GM19397 (cell line): ENCODE measurements at regions not wholly inside any gene's neighbourhood (a gene's known extent, or its start where the extent isn't known, plus 50 kb on each side); places are given as distances from the start of the nearest gene placed in this dataset.

ENCODE experiments used
- ATAC-seq: cut with Tn5 transposase; IDR thresholded peaks from one replicate; pipeline ENCODE4 v1.9.1; 2021; ENCODE audit warnings: mild to moderate bottlenecking, moderate library complexity; ENCODE audit not compliant: unreplicated experiment

- no peak for ATAC-seq
These were observed 673.0 kb downstream of the USP25 start for GRCh38 chr21:16402752-16403151.

- no peak for ATAC-seq
These were observed 675.0 kb downstream of the USP25 start for GRCh38 chr21:16404776-16405175.

DNA sequence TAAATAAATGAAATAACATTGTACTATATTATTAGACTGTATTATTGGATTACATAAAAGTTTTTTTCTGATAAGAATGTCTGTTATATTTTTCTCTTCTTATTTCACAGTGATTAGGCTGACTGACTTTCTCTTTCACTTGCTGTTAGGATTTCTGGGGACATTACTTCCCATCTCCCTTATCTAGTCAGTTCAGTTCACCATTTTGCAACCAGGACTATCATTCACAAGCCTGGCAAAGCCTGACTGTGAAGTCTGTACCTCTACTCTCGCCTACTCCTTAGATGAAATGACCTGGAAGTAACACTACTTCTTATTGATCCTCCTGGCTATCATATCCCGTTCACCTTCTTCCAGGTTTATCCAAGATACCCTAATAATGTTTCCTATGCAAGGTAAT, 676.6 kb downstream of the USP25 start:
- no peak for ATAC-seq

DNA sequence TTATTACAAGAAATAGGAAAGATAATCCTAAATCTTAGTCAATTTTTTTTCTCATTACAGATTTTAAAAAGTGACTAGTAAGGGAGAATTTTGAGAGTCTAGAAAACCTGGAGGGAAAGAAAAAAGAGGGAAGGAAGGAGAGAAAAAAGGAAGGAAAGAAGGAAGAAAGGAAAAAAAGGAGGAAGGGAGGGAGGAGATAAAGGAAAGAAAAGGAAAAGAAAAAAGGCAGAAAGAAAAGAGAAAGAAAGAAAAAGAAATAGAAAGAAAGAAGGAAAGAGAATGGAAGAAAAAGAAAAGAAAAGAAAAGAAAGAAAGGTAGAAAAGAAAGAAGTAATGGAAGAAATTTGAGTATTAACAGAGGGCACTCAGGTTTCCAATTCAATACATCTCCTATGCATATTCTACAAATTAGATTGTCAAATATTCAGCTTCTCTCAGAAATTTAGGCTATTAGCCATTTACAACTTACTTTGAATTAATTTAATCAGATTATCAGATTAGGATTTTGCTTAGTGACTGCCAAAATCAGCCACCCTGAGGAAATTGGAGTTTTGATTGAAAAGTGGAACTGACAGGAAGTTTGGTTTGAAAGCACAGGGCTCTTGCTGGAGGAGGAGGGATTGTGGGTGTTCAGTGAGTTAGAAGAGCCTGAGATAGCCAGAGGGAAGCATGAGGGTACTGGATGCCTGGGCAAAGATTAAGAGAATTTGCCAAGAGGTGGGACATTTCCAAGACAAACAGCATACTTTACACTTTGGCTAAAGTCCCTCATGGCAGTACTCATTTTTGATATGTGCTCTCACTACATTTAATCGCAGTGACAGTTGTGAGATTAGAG, 677.8 kb downstream of the USP25 start:
- no peak for ATAC-seq

GRCh38 chr21:16408280-16408679, 678.5 kb downstream of the USP25 start:
- ATAC-seq, result no peak

- no peak for ATAC-seq
These were observed 679.6 kb downstream of the USP25 start for GRCh38 chr21:16409352-16409751.

GRCh38 chr21:16418226-16418625, 688.4 kb downstream of the USP25 start:
- no peak for ATAC-seq

GRCh38 chr21:16418642-16419041, 688.9 kb downstream of the USP25 start:
- ATAC-seq, result no peak

GRCh38 chr21:16419188-16419921, 689.6 kb downstream of the USP25 start:
- ATAC-seq, result no peak

- ATAC-seq, result no peak
These were observed 690.4 kb downstream of the USP25 start for GRCh38 chr21:16420031-16420724.

DNA sequence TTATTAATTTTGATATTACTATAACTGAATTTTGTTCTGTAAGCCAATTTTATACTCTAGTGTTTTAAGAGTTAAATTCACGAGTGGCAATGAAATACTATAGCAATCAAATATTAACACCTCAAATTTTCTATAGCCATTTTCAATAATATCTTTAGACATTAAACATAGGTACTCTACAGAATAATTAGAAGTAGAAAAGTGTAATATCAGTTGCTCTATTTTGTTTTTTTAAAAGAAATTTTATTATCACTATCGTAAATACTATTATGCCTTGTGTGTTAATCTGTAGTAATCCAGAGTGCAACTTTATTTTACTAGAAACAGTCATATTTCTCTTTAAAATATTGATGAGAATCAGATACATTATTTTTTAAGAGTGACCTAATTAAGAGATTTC, 691.2 kb downstream of the USP25 start:
- ATAC-seq, result no peak

DNA sequence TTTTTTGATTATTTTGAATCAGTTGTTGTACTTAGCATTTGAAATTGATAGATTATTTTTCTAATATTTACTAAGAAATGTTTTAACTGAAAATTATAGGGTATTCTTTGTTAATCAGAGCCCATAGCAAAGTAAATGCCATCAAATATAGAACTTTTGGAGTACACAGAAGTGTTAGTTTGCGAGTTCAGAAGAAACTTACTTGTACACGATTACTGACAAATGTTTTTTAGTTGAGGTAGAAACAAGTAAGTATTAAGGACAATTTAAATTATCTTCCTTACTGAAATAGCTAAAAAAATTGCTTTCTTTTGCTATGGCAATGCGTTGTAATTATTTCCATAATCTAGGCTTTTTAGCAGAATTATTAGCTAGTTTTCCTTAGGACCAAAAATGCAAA, 692.2 kb downstream of the USP25 start:
- ATAC-seq, result no peak

DNA sequence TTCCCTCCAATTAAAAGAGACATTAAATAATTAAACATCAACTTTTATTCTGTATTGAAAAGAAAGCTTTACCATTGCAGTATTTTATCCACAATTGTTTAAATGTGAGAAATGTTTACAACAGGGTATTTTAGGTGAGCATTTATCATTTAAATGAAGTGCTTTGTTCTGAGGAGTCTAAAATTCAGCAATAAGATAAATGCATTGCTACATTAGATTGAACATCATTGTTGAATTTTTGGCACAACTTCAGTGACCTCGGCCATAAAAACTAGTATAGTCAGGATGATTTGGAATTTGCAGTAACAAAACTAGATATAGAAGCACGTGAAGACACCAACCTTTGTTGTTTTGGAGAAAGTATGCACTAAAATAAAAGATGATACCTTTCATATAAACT, 692.9 kb downstream of the USP25 start:
- ATAC-seq, result no peak

DNA sequence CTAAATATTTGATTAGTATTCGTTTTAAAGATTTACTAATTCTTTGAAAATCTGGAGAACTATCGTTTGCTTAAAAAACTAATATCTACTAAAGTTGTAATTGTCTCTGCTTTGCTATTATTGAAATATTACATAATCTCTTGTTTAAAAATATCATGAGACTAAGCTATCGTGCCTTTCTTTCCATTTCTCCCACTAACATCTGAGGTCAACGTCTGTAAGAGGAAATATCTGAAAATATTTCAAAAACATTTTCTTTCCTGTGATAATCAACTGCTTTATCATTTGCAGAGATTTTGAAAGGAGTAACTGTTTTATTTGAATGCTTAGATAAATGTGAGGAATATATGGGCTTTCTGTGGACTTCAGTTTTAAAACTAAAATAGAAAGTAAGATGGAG, 694.1 kb downstream of the USP25 start:
- ATAC-seq, result no peak

DNA sequence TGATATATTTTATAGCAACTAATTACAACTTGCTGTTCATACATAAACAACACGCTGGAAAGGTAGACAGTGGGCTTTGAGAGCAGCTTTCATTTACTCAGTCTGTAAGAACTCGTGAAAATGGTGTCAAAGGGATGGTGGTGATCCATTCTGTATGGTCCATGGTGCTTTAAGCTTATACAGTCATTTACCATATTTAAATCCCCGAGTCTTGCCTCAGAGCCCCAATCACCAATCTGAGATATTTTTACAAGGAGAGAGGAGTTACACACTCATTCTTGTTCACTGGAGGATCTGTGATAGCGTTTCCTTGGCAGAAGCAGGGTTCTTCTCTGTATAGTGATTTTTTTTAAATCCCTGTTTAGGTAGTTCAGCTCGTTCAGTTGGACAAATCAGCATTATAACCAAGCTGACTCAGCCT, 694.6 kb downstream of the USP25 start:
- ATAC-seq, result no peak

DNA sequence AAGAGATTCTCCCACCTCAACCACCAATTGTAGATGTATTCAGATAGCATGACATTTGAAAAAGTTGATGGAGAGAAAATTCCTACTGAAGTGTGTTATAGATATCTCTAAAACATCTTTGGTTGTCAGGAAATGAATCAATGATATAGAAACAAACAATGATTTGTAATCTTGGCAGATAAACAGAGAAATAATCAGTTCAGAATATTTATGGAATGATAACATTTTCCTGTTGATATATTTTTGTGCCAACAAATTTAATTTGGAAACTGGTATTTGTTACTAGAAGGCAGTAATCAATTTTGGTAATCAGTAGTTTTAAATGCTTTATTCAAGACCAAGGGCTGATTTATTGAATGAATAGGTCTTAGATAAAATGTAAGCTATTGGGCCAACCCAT, 695.6 kb downstream of the USP25 start:
- no peak for ATAC-seq

GRCh38 chr21:16426936-16427335, 697.2 kb downstream of the USP25 start:
- ATAC-seq, result no peak

GRCh38 chr21:16427587-16428087, 697.9 kb downstream of the USP25 start:
- no peak for ATAC-seq

DNA sequence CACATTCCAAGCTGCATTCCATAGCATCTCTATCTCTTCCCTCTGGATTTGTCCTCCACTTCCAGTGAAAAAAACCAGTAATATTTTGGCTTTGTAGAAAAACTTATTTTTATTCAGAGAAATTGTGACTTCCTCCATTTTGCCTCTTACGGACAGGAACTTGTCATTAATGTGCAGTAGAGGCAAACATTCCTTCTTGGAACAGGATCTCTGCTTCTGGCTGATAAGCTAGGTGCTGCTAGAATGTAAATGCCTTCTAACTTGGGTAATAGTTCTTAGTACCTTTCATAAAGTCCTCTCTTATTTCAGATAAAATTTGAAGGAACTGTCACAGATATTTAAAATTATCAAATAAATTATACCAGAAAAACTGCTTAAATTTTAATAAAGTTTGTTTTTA, 707.8 kb downstream of the USP25 start:
- ATAC-seq, result no peak

DNA sequence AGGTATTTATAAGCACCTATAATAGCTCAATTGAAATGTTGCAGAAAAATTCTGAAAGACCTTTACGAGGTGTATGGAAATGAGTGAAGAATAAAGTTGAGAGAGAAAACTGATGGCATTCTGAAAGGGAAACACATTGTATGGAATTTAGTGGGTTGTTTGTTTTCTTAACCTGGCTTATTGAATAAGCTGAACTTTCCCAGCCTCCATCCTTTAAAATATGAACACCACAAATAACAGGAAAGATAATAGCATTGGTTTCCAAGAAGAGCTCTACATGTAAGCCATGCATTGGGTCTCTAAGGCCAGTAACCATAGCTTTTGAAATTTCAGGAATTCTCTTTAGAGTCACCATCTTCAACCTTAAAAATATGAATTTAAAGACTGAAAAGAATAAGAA, 709.0 kb downstream of the USP25 start:
- no peak for ATAC-seq

GRCh38 chr21:16441789-16442188, 712.0 kb downstream of the USP25 start:
- no peak for ATAC-seq

GRCh38 chr21:16454399-16454798, 724.6 kb downstream of the USP25 start:
- no peak for ATAC-seq
